Kidney (tissue), 13 donors: ENCODE measurements at regions not wholly inside any gene's neighbourhood (a gene's known extent, or its start where the extent isn't known, plus 50 kb on each side); places are given as distances from the start of the nearest gene placed in this dataset.

Source experiments
- DNase-seq, 5 donors: peaks; one replicate each; pipeline ENCODE4 v3.0.0-alpha.2; 2013 to 2020
- FAIRE-seq: peaks from 2 replicates; lab custom pipeline; 2012; peaks lifted over from hg19 to GRCh38; lab: Jason Lieb, UNC
- H3K27ac ChIP-seq, 2 donors: one replicate each; pipeline ENCODE4 v1.7.0; 2013; ENCODE audit warnings: low read depth in 2 of 2, low read length in 2 of 2, inconsistent platforms in 1 of 2
- H3K27me3 ChIP-seq: one replicate; pipeline ENCODE4 v1.7.1; 2013; ENCODE audit warnings: low read length, inconsistent platforms; ENCODE audit not compliant: control insufficient read depth, insufficient read depth
- H3K36me3 ChIP-seq, 3 donors: one replicate each; pipeline versions ENCODE4 v1.7.0 to v1.7.1; 2013; ENCODE audit warnings: low read length in 3 of 3, control low read depth in 1 of 3, inconsistent platforms in 1 of 3; ENCODE audit not compliant: insufficient read depth in 3 of 3, control insufficient read depth in 2 of 3
- H3K4me1 ChIP-seq, 3 donors: one replicate each; pipeline versions ENCODE4 v1.7.0 to v1.7.1; 2013; ENCODE audit warnings: low read length in 3 of 3, inconsistent platforms in 1 of 3, low read depth in 1 of 3; ENCODE audit not compliant: control insufficient read depth in 2 of 3, insufficient read depth in 2 of 3
- H3K4me3 ChIP-seq, 3 donors: one replicate each; pipeline versions ENCODE4 v1.7.0 to v1.8.1; 2013; ENCODE audit warnings: low read length in 3 of 3, control low read depth in 1 of 3, inconsistent platforms in 1 of 3
- H3K9ac ChIP-seq, 3 donors: one replicate each; pipeline versions ENCODE4 v1.7.0 to v1.7.1; 2013; ENCODE audit warnings: low read length in 3 of 3, control low read depth in 1 of 3, inconsistent platforms in 1 of 3
- H3K9me3 ChIP-seq, 3 donors: one replicate each; pipeline versions ENCODE4 v1.7.0 to v1.7.1; 2013; ENCODE audit warnings: low read length in 3 of 3, control low read depth in 1 of 3, inconsistent platforms in 1 of 3; ENCODE audit not compliant: control insufficient read depth in 2 of 3, insufficient read depth in 1 of 3
- CTCF ChIP-seq: IDR thresholded peaks from 3 replicates; pipeline ENCODE4 v1.5.1; 2012; ENCODE audit warnings: mild to moderate bottlenecking, moderate library complexity, borderline replicate concordance; ENCODE audit not compliant: insufficient read depth; ENCODE audit errors: extremely low read depth
- intact Hi-C: fragments of 100-400 bp; cut with DNase I; formaldehyde crosslinking; loops from one replicate; pipeline ENCODE4 v1.11.1; 2022
- donor health status: control.
- donor health status: control.
- donor health status: control.
- donor health status: control.
- donor health status: control.
- donor health status: DM: yes; HTN: yes; CAD: no.
- donor health status: Normal renal cell carcinoma (clear cell type).

- H3K4me1 ChIP-seq, result no peaks in the 10 kb centered on the region
- DNase-seq (no peak), FAIRE-seq (no peak)
- TF ChIP-seq CTCF, result no peak
- H3K36me3 ChIP-seq, result no peaks in the 10 kb centered on the region
- H3K4me3 ChIP-seq, result no peak overlapping the region
- H3K9ac ChIP-seq, result no peak overlapping the region
- intact Hi-C loops, result no loop called here
- H3K9me3 ChIP-seq, result no peaks in the 10 kb centered on the region
- no peak overlapping the region for H3K27ac ChIP-seq
- no peaks in the 10 kb centered on the region for H3K27me3 ChIP-seq
Measured at GRCh38 chr17:20920095-20920814, 122.6 kb downstream of the USP22 start.

GRCh38 chr17:20920815-20921199, 122.0 kb downstream of the USP22 start:
- Histone ChIP-seq H3K4me1 (no peaks in the 10 kb centered on the region), H3K27ac (no peak overlapping the region), H3K27me3 (no peaks in the 10 kb centered on the region), H3K9me3 (no peaks in the 10 kb centered on the region), H3K4me3 (no peak overlapping the region), H3K36me3 (no peaks in the 10 kb centered on the region), H3K9ac (no peak overlapping the region)
- no peak for TF ChIP-seq CTCF
- DNase-seq (no peak), FAIRE-seq (no peak)
- intact Hi-C loops, result no loop called here

- FAIRE-seq, result no peak
- H3K27ac ChIP-seq, result no peak overlapping the region
- no peak overlapping the region for H3K9ac ChIP-seq
Measured at GRCh38 chr17:20922128-20922670, 120.6 kb downstream of the USP22 start.

More at GRCh38 chr17:20922128-20922670, 120.6 kb downstream of the USP22 start:
- Histone ChIP-seq H3K4me1 (no peaks in the 10 kb centered on the region), H3K36me3 (no peaks in the 10 kb centered on the region), H3K27me3 (no peaks in the 10 kb centered on the region), H3K9me3 (no peaks in the 10 kb centered on the region), H3K4me3 (no peak overlapping the region)
- intact Hi-C loops, result no loop called here
- no peak for TF ChIP-seq CTCF
- DNase-seq, result no peak
